ENCODE measurements at regions not wholly inside any gene's neighbourhood (a gene's known extent, or its start where the extent isn't known, plus 50 kb on each side); places are given as distances from the start of the nearest gene placed in this dataset.
"Not testable (repeated sequence)": the region's sequence is repeated elsewhere in the genome, so short reads cannot be mapped to it uniquely, and the experiment has no call there.

DNA sequence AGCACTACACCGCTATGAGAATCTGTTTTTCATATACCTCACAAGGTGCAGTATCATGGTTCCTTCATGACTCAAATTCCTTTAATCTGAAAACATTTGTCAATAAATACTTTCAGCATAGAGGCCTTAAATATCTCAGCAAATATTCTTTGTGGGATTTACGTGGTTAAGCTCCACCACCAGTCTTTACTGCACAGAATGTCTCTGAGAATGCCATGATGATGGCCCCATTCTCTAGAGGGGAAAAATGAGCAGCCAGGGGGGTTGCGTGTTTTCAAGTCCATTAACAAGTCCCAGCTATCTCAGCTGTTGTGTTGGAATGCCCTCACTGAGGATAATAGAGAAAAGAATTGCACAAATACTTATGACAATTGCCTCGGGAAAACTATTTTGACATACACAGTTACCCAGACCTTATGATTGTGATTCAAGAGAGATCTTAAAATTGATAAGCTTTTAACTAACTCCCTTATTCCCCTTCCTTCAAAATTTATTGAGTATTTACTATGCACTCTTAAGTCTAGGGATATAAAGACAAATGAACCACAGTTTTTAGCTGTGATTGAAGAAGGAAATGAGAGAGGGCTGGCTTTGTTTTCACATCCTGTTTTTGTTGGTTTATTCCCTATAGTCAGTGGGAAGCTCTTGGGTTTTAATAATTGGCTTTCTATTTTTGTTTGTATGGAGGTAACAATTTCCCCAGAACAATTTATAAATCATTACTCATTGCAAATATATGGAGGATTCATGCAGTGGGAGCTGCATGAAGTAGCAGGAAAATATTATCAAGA lies 176.5 kb upstream of the VWC2 start:
- DNase-seq (ENCODE audit: low read depth): no peak

DNA sequence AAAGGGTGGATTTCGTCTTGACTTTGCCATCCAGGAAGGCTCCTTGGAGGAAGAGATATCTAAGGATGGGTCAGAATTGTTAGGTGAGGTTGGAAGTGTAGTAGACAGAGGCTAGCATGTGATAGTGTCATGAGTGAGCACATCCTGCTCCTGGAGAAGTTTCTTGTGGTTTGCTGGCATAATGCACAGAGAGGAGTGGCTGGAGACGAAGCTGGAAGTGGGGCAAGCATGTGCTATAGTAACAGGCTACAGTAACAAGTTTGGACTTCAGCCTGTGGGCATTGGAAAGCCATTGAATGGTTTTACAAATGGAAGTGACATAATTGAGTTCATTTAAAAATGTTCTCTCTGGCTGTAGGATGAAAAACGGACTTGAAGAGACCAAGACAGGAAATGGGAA lies 175.6 kb upstream of the VWC2 start:
- TF ChIP-seq, protein P1, sequence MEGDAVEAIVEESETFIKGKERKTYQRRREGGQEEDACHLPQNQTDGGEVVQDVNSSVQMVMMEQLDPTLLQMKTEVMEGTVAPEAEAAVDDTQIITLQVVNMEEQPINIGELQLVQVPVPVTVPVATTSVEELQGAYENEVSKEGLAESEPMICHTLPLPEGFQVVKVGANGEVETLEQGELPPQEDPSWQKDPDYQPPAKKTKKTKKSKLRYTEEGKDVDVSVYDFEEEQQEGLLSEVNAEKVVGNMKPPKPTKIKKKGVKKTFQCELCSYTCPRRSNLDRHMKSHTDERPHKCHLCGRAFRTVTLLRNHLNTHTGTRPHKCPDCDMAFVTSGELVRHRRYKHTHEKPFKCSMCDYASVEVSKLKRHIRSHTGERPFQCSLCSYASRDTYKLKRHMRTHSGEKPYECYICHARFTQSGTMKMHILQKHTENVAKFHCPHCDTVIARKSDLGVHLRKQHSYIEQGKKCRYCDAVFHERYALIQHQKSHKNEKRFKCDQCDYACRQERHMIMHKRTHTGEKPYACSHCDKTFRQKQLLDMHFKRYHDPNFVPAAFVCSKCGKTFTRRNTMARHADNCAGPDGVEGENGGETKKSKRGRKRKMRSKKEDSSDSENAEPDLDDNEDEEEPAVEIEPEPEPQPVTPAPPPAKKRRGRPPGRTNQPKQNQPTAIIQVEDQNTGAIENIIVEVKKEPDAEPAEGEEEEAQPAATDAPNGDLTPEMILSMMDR (conservative IDR thresholded peaks at IDR 0.05; ENCODE audit: low read length): no peak
- no peak overlapping the region for H3K4me3 ChIP-seq (ENCODE audit: low read length)
- no peak for DNase-seq (ENCODE audit: low read depth)

More for the DNA sequence above, 176.5 kb upstream of the VWC2 start:
- TF ChIP-seq, protein P1 (conservative IDR thresholded peaks at IDR 0.05; ENCODE audit: low read length): no peak
- H3K4me3 ChIP-seq (ENCODE audit: low read length): no peak overlapping the region

DNA sequence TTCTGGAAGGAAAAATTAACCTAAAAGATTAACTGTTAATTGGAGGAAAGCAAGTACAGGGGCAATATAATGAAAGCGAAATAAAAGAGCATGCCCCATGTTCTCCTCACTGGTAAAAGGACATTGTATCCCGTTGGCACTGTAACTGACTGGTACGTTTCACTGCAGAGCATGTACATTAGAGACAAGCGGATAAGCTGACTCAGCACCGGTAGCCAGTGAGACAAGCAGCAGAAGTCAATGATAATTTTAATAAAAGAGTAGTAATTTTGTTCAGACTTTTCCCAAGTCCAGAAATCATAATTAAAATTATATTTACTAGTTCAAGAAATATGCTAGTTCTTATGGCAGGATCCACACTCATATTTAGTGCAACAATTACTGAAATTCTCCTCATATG lies 161.5 kb upstream of the VWC2 start:
- H3K4me3 ChIP-seq (ENCODE audit: low read length): no peak overlapping the region
- TF ChIP-seq, protein P1 (conservative IDR thresholded peaks at IDR 0.05; ENCODE audit: low read length): no peak
- DNase-seq (ENCODE audit: low read depth): no peak

DNA sequence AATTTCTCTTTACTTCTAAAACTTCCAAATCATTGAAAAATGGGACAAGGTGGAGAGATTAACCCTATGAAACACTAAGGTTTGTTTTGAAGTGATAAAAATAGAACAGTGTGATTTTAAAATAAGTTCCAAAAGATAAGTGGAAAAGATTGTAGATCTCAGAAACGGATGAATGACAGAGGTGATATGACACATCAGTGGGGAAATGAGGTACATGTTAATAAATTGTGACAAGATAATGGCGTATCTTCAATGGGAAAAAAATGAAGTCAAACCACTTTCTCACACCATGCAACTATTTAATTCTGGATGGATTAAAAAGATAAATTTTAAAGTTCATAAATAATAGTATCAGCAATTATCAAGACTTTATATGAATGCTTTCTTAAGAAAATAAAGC lies 159.7 kb upstream of the VWC2 start:
- TF ChIP-seq, protein P1 (conservative IDR thresholded peaks at IDR 0.05; ENCODE audit: low read length): no peak
- no peak overlapping the region for H3K4me3 ChIP-seq (ENCODE audit: low read length)
- no peak for DNase-seq (ENCODE audit: low read depth)

DNA sequence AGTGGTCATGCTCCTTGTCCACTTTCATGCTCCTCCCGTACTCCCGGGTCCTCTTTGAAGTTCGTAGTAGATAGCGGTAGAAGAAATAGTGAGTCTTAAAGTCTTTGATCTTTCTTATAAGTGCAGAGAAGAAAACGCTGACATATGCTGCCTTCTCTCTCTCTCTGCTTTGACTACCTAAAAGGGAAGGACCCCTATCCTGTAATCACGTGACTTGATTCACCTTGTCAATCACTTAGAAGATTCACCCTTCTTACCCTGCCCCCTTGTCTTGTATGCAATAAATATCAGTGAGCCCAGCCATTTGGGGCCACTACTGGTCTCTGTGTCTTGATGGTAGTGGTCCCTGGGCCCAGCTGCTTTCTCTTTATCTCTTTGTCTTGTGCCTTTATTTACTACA lies 158.5 kb upstream of the VWC2 start:
- H3K4me3 ChIP-seq (ENCODE audit: low read length); DNase-seq (ENCODE audit: low read depth): not testable (repeated sequence)

DNA sequence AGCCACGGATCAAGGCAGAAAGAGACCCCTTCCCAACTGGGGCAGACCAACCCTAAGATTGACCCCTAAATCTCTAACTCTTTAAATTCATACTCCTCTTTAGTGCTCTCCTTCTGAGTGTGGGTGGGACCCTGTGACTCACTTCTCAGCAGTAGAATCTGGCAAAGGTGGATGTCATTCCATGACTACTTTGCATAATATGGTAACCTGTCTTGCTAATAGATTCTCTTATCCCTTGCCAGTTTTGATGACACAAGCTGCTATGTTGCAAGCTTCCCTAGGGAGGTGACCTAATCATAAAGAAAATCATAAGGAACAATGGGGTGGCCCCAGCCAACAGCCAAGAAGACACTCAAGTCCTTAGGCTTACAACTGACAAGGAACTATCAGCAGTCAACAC lies 155.4 kb upstream of the VWC2 start:
- no peak for DNase-seq (ENCODE audit: low read depth)
- TF ChIP-seq, protein P1 (conservative IDR thresholded peaks at IDR 0.05; ENCODE audit: low read length): no peak
- no peak overlapping the region for H3K4me3 ChIP-seq (ENCODE audit: low read length)

DNA sequence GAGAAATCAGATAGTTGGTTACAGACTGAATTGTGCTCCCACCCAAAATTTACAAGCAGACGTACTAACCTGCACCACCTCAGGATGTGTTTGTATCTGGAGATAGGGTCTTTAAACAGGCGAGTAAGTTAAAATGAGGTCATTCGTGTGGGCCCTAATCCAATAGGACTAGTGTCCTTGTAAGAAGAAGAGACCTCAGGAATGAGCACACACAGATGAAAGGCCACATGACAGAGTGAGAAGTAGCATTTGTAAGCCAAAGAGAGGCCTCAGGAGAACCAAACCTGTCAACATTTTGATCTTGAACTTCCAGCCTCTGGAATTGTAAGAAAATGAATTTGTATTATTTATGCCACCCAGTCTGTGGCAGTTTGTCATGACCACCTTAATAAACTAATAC lies 149.5 kb upstream of the VWC2 start:
- DNase-seq (ENCODE audit: low read depth): no peak
- TF ChIP-seq, protein P1 (conservative IDR thresholded peaks at IDR 0.05; ENCODE audit: low read length): no peak
- H3K4me3 ChIP-seq (ENCODE audit: low read length): no peak overlapping the region

All from AG10803 (cell line).